ENCODE measurements at regions not wholly inside any gene's neighbourhood (a gene's known extent, or its start where the extent isn't known, plus 50 kb on each side); places are given as distances from the start of the nearest gene placed in this dataset.

DNA sequence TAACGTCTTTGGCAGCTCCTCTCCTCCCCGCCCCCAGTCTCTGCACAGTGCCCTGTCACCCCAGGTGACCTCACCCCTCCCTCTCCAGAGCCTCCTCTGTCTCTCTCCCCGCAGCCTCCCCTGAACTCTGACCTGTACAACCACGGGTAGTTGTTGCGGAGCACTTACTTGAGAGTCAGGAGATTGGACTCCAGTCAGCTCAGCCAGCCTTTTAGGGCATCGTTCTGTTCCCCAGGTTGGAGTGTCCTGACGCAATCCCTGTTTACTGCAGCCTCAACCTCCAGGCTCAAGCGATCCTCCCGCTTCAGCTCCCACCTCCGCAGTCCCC, 177.7 kb downstream of the UACA start:
- H3K36me3 Mint-ChIP-seq, result no peaks in the 10 kb centered on the region
- peaks cover 0 to 2% (median 0%) of the 10 kb centered on the region in 11 donors for H3K9me3 Mint-ChIP-seq
- DNase-seq (peak in 3 of 9 donors; percentile 17 to 25 (median 18)), ATAC-seq (peak; percentile 57)
- H3K27me3 Mint-ChIP-seq, result peaks cover 0 to 36% (median 17%) of the 10 kb centered on the region in 5 donors
- peak overlapping the region in 1 of 9 donors; percentile 34 for H3K27ac Mint-ChIP-seq
- Histone ChIP-seq H3K27me3 (ENCODE audit: control insufficient read depth in 2 of 2, insufficient read depth in 2 of 2, low read length in 2 of 2) (no peaks in the 10 kb centered on the region), H3K36me3 (ENCODE audit: control insufficient read depth in 2 of 3, insufficient read depth in 3 of 3, low read length in 3 of 3) (no peaks in the 10 kb centered on the region), H3K27ac (ENCODE audit: low read depth, low read length) (no peak overlapping the region), H3K9me3 (ENCODE audit: control insufficient read depth in 2 of 3, low read length in 3 of 3) (no peaks in the 10 kb centered on the region), H3K4me3 (ENCODE audit: low read length) (no peak overlapping the region), H3K4me1 (ENCODE audit: control insufficient read depth in 2 of 2, insufficient read depth in 2 of 2, low read length in 2 of 2) (peaks cover 0 to 9% of the 10 kb centered on the region in 2 donors)
- POLR2A ChIA-PET, result interaction anchor here (0.6 to 1.0 kb wide), 4 partner anchors 50 to 537 kb away, joined by 3 to 5 read pairs (median 3); no protein-coding TSS in a partner anchor
- peaks cover 0 to 28% (median 20%) of the 10 kb centered on the region in 7 donors for H3K4me1 Mint-ChIP-seq
- intact Hi-C loops (cut with micrococcal nuclease), result loop anchor here in 1 of 2 donors (1.0 to 5.0 kb wide), 5 partner anchors 26 to 1108 kb away; no protein-coding TSS in a partner anchor
- H3K4me3 Mint-ChIP-seq, result peak overlapping the region; percentile 42 to 84 (median 70)
- CTCF ChIA-PET, result interaction anchor here (0.7 to 1.8 kb wide), 5 partner anchors 17 to 98 kb away, joined by 3 to 7 read pairs (median 4); no protein-coding TSS in a partner anchor

GRCh38 chr15:70584838-70585706, 178.3 kb downstream of the UACA start:
- Histone ChIP-seq H3K27ac (ENCODE audit: low read depth, low read length) (no peak overlapping the region), H3K27me3 (ENCODE audit: control insufficient read depth in 2 of 2, insufficient read depth in 2 of 2, low read length in 2 of 2) (no peaks in the 10 kb centered on the region), H3K36me3 (ENCODE audit: control insufficient read depth in 2 of 3, insufficient read depth in 3 of 3, low read length in 3 of 3) (no peaks in the 10 kb centered on the region), H3K9me3 (ENCODE audit: control insufficient read depth in 2 of 3, low read length in 3 of 3) (no peaks in the 10 kb centered on the region), H3K4me1 (ENCODE audit: control insufficient read depth in 2 of 2, insufficient read depth in 2 of 2, low read length in 2 of 2) (peaks cover 0 to 9% of the 10 kb centered on the region in 2 donors), H3K4me3 (ENCODE audit: low read length) (no peak overlapping the region)
- ATAC-seq, result peak; percentile 88
- Mint-ChIP-seq H3K27ac (peak overlapping the region in 1 of 9 donors; percentile 49), H3K4me3 (peak overlapping the region in 9 of 10 donors; percentile 42 to 84 (median 71)), H3K27me3 (peaks cover 0 to 36% (median 17%) of the 10 kb centered on the region in 5 donors), H3K9me3 (no peaks in the 10 kb centered on the region), H3K36me3 (no peaks in the 10 kb centered on the region), H3K4me1 (peaks cover 0 to 28% (median 20%) of the 10 kb centered on the region in 7 donors)
- peak; percentile 35 to 66 (median 52) for DNase-seq
- POLR2A ChIA-PET, result interaction anchor here (0.6 to 1.0 kb wide), 5 partner anchors 34 to 536 kb away, joined by 3 to 5 read pairs (median 3); no protein-coding TSS in a partner anchor
- CTCF ChIA-PET, result interaction anchor here (0.7 to 1.8 kb wide), 7 partner anchors 16 to 554 kb away, joined by 3 to 7 read pairs (median 4); no protein-coding TSS in a partner anchor
- intact Hi-C loops (cut with micrococcal nuclease), result loop anchor here in 1 of 2 donors (1.0 to 5.0 kb wide), 5 partner anchors 26 to 1108 kb away; no protein-coding TSS in a partner anchor

GRCh38 chr15:70584441-70584837, 178.9 kb downstream of the UACA start:
- no peak for ATAC-seq
- CTCF ChIA-PET, result interaction anchor here (0.7 to 1.3 kb wide), 3 partner anchors 25 to 553 kb away, joined by 3 to 4 read pairs (median 4); no protein-coding TSS in a partner anchor
- Mint-ChIP-seq H3K27ac (peak overlapping the region in 2 of 9 donors; percentile 49 to 80), H3K27me3 (peaks cover 0 to 41% (median 14%) of the 10 kb centered on the region in 5 donors), H3K9me3 (no peaks in the 10 kb centered on the region), H3K36me3 (no peaks in the 10 kb centered on the region), H3K4me3 (peak overlapping the region in 8 of 10 donors; percentile 10 to 84 (median 61)), H3K4me1 (peaks cover 0 to 27% (median 20%) of the 10 kb centered on the region in 7 donors)
- Histone ChIP-seq H3K4me3 (ENCODE audit: low read length) (no peak overlapping the region), H3K9me3 (ENCODE audit: control insufficient read depth in 2 of 3, low read length in 3 of 3) (no peaks in the 10 kb centered on the region), H3K27ac (ENCODE audit: low read depth, low read length) (no peak overlapping the region), H3K4me1 (ENCODE audit: control insufficient read depth in 2 of 2, insufficient read depth in 2 of 2, low read length in 2 of 2) (peaks cover 0 to 9% of the 10 kb centered on the region in 2 donors), H3K36me3 (ENCODE audit: control insufficient read depth in 2 of 3, insufficient read depth in 3 of 3, low read length in 3 of 3) (no peaks in the 10 kb centered on the region), H3K27me3 (ENCODE audit: control insufficient read depth in 2 of 2, insufficient read depth in 2 of 2, low read length in 2 of 2) (no peaks in the 10 kb centered on the region)
- intact Hi-C loops (cut with micrococcal nuclease), result no loop called here
- DNase-seq, result no peak
- POLR2A ChIA-PET, result interaction anchor here (0.8 kb wide), 1 partner anchor 33 kb away, joined by 3 read pairs; no protein-coding TSS in a partner anchor

GRCh38 chr15:70583006-70583405, 180.4 kb downstream of the UACA start:
- no peaks in the 10 kb centered on the region for H3K27me3 ChIP-seq (ENCODE audit: control insufficient read depth in 2 of 2, insufficient read depth in 2 of 2, low read length in 2 of 2)
- H3K27ac Mint-ChIP-seq, result no peak overlapping the region
- ATAC-seq, result no peak
- intact Hi-C loops (cut with micrococcal nuclease), result no loop called here
- peaks cover 0 to 9% of the 10 kb centered on the region in 2 donors for H3K4me1 ChIP-seq (ENCODE audit: control insufficient read depth in 2 of 2, insufficient read depth in 2 of 2, low read length in 2 of 2)
- H3K36me3 Mint-ChIP-seq, result no peaks in the 10 kb centered on the region
- H3K9me3 ChIP-seq (ENCODE audit: control insufficient read depth in 2 of 3, low read length in 3 of 3), result no peaks in the 10 kb centered on the region
- H3K4me3 ChIP-seq (ENCODE audit: low read length), result no peak overlapping the region
- DNase-seq, result no peak
- no peaks in the 10 kb centered on the region for H3K9me3 Mint-ChIP-seq
- CTCF ChIA-PET, result interaction anchor here (0.6 kb wide), 2 partner anchors 362 to 1090 kb away, joined by 3 read pairs; no protein-coding TSS in a partner anchor
- H3K27me3 Mint-ChIP-seq, result peaks cover 0 to 41% (median 8%) of the 10 kb centered on the region in 5 donors
- no peak overlapping the region for H3K4me3 Mint-ChIP-seq
- H3K27ac ChIP-seq (ENCODE audit: low read depth, low read length), result no peak overlapping the region
- H3K4me1 Mint-ChIP-seq, result peaks cover 0 to 21% (median 17%) of the 10 kb centered on the region in 7 donors
- H3K36me3 ChIP-seq (ENCODE audit: control insufficient read depth in 2 of 3, insufficient read depth in 3 of 3, low read length in 3 of 3), result no peaks in the 10 kb centered on the region
- POLR2A ChIA-PET, result no interaction called here

DNA sequence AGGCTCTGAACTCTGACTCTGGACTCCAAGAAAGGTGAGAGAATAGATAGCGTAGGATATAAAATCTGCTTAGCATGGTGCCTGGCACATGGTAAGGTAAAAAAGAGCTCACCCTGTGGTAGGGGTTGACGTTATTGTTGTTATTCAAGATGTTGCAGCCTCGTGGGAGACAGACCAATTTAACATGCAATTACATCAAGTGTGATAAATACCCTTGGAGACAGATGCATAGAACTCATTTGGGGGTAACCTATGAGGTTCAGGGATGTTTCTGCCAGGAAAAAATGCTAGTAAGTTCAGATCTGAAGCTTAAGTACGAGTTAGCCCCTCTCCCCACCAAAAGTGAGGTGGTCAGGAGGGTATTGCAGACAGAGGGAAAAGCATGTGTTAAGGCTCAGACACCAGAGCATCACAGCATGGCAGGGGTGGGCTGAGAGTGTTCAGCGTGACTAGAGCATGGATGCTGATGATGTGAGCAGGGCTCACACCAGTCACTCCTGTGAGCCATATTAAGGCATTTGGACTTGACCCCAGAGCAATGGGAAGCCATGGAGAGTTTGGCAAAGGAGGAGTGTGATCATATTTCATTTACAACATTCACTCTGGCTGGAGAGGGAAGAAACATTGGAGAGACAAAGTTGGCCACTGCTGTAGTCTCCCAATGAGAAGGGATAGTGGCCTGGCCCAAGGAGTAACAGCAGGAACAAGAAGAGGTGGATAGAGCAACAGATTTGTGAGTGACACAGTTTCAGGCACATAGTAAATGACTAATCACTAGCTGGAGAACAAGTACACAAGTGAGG, 181.0 kb downstream of the UACA start:
- H3K4me3 ChIP-seq (ENCODE audit: low read length), result no peak overlapping the region
- Mint-ChIP-seq H3K27ac (no peak overlapping the region), H3K36me3 (no peaks in the 10 kb centered on the region), H3K9me3 (no peaks in the 10 kb centered on the region), H3K4me1 (peaks cover 0 to 21% (median 14%) of the 10 kb centered on the region in 7 donors), H3K4me3 (no peak overlapping the region), H3K27me3 (peaks cover 0 to 40% (median 4%) of the 10 kb centered on the region in 5 donors)
- DNase-seq (no peak), ATAC-seq (no peak)
- H3K36me3 ChIP-seq (ENCODE audit: control insufficient read depth in 2 of 3, insufficient read depth in 3 of 3, low read length in 3 of 3), result no peaks in the 10 kb centered on the region
- H3K27ac ChIP-seq (ENCODE audit: low read depth, low read length), result no peak overlapping the region
- no peaks in the 10 kb centered on the region for H3K9me3 ChIP-seq (ENCODE audit: control insufficient read depth in 2 of 3, low read length in 3 of 3)
- H3K4me1 ChIP-seq (ENCODE audit: control insufficient read depth in 2 of 2, insufficient read depth in 2 of 2, low read length in 2 of 2), result peaks cover 0 to 9% of the 10 kb centered on the region in 2 donors
- ChIA-PET CTCF (interaction anchor here (0.5 to 0.8 kb wide), 2 partner anchors 95 to 140 kb away, joined by 3 read pairs; no protein-coding TSS in a partner anchor), POLR2A (interaction anchor here (0.6 to 1.0 kb wide), 2 partner anchors 47 to 81 kb away, joined by 3 read pairs; no protein-coding TSS in a partner anchor)
- intact Hi-C loops (cut with micrococcal nuclease), result no loop called here
- no peaks in the 10 kb centered on the region for H3K27me3 ChIP-seq (ENCODE audit: control insufficient read depth in 2 of 2, insufficient read depth in 2 of 2, low read length in 2 of 2)

DNA sequence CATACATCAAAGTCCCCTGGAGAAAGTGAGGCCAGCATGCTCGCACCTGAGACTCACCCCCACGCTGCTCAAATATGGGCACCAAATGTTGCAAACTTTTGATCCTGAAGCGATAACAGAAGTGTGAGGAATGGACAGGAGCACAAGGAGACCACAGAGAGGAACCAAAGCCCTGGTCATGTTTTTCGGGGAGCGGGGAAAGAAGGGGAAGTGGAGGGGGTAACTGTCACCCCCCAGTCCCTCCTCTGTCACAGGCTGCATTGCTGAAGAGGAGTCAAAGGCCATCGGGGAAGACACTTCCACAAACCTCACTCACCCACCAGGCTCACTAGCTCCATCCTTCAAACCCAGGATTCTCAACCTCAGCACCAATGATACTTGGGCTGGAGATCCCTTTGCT, 182.4 kb downstream of the UACA start:
- H3K36me3 ChIP-seq (ENCODE audit: control insufficient read depth in 2 of 3, insufficient read depth in 3 of 3, low read length in 3 of 3), result no peaks in the 10 kb centered on the region
- Mint-ChIP-seq H3K27me3 (peaks cover 0 to 35% (median 0%) of the 10 kb centered on the region in 5 donors), H3K9me3 (no peaks in the 10 kb centered on the region), H3K36me3 (no peaks in the 10 kb centered on the region), H3K4me3 (no peak overlapping the region), H3K27ac (no peak overlapping the region), H3K4me1 (peaks cover 0 to 19% (median 14%) of the 10 kb centered on the region in 7 donors)
- ATAC-seq, result no peak
- peaks cover 0 to 8% of the 10 kb centered on the region in 2 donors for H3K4me1 ChIP-seq (ENCODE audit: control insufficient read depth in 2 of 2, insufficient read depth in 2 of 2, low read length in 2 of 2)
- intact Hi-C loops (cut with micrococcal nuclease), result no loop called here
- no peaks in the 10 kb centered on the region for H3K27me3 ChIP-seq (ENCODE audit: control insufficient read depth in 2 of 2, insufficient read depth in 2 of 2, low read length in 2 of 2)
- no peak for DNase-seq
- CTCF ChIA-PET, result interaction anchor here (1.1 kb wide), 1 partner anchor 10 kb away, joined by 3 read pairs; no protein-coding TSS in a partner anchor
- POLR2A ChIA-PET, result no interaction called here
- H3K27ac ChIP-seq (ENCODE audit: low read depth, low read length), result no peak overlapping the region
- no peaks in the 10 kb centered on the region for H3K9me3 ChIP-seq (ENCODE audit: control insufficient read depth in 2 of 3, low read length in 3 of 3)
- H3K4me3 ChIP-seq (ENCODE audit: low read length), result no peak overlapping the region
